Testis (tissue), 2 donors: ENCODE measurements at regions not wholly inside any gene's neighbourhood (a gene's known extent, or its start where the extent isn't known, plus 50 kb on each side); places are given as distances from the start of the nearest gene placed in this dataset.
A peak's percentile ranks its signal among the peaks of the same experiment; 100 is the strongest.

Source experiments
- DNase-seq: peaks from one replicate; pipeline ENCODE4 v3.0.0-alpha.2; 2019
- H3K27ac ChIP-seq, 2 donors: fragments of 200-600 bp; sonication (generic); one replicate each; pipeline ENCODE4 v1.5.1; 2019
- H3K27me3 ChIP-seq: fragments of 200-600 bp; sonication (generic); one replicate; pipeline ENCODE4 v1.5.1; 2019
- H3K36me3 ChIP-seq: fragments of 200-600 bp; sonication (generic); one replicate; pipeline ENCODE4 v1.5.1; 2017; ENCODE audit warnings: low read depth; ENCODE audit errors: missing control alignments
- H3K4me1 ChIP-seq: fragments of 200-600 bp; sonication (generic); one replicate; pipeline ENCODE4 v1.5.1; 2019
- H3K4me3 ChIP-seq, 2 donors: fragments of 200-600 bp; sonication (generic); one replicate each; pipeline ENCODE4 v1.5.1; 2017 to 2019
- H3K9me3 ChIP-seq: fragments of 200-600 bp; sonication (generic); one replicate; pipeline ENCODE4 v1.5.1; 2017
- POLR2A ChIP-seq: fragments of 450-650 bp; IDR thresholded peaks from one replicate; pipeline ENCODE4 v1.6.1; 2017; ENCODE audit warnings: antibody characterized with exemption, mild to moderate bottlenecking, moderate library complexity
- WGBS, 2 donors: methylation state at CpG; one replicate each; pipeline ENCODE4 v1.1.5; 2018; 5-methylcytosine and 5-hydroxymethylcytosine counted together
- intact Hi-C: fragments of 100-400 bp; cut with DNase I; formaldehyde crosslinking; loops from one replicate; pipeline ENCODE4 v1.15.1; 2023; ENCODE audit warnings: low total_unique reads
- TF ChIP-seq, protein P1 (sequence below), 3 experiments: fragments of 450-650 bp in 2 of 3; fragments of 200-600 bp in 1 of 3; sonication (generic) in 1 of 3; IDR thresholded peaks; one replicate each; pipeline ENCODE4 v1.5.1; 2016 to 2019; ENCODE audit warnings: antibody characterized with exemption in 3 of 3, mild to moderate bottlenecking in 2 of 3, moderate library complexity in 1 of 3

DNA sequence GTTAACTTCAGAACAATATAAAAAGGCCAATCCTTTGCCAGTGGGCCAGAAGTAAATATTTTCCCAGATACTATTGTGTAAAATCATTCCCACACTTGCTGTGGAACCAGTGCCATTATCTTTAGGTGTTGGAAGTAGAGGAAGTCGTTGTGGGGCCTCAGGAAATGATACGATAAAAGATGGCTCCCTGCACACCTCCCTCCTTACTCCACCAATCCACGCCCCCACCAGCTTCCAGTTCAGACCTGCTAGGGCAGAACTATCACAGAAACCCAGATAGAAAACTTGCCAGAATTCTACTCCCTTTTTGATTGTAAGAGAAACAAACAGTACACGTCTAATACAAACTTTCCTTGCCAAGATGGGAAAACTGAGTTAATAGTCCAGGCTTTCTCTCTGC, 173.0 kb upstream of the FMN2 start:
- no peak for DNase-seq
- no peaks in the 10 kb centered on the region for H3K36me3 ChIP-seq
- intact Hi-C loops, result no loop called here
- 59 to 61% methylated on average over 4 of the region's 4 CpGs for WGBS, 2 donors
- no peaks in the 10 kb centered on the region for H3K4me1 ChIP-seq
- no peak for TF ChIP-seq POLR2A
- TF ChIP-seq, protein P1, sequence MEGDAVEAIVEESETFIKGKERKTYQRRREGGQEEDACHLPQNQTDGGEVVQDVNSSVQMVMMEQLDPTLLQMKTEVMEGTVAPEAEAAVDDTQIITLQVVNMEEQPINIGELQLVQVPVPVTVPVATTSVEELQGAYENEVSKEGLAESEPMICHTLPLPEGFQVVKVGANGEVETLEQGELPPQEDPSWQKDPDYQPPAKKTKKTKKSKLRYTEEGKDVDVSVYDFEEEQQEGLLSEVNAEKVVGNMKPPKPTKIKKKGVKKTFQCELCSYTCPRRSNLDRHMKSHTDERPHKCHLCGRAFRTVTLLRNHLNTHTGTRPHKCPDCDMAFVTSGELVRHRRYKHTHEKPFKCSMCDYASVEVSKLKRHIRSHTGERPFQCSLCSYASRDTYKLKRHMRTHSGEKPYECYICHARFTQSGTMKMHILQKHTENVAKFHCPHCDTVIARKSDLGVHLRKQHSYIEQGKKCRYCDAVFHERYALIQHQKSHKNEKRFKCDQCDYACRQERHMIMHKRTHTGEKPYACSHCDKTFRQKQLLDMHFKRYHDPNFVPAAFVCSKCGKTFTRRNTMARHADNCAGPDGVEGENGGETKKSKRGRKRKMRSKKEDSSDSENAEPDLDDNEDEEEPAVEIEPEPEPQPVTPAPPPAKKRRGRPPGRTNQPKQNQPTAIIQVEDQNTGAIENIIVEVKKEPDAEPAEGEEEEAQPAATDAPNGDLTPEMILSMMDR (IDR thresholded peaks at IDR 0.05), result no peak
- no peak overlapping the region for H3K4me3 ChIP-seq
- no peak overlapping the region for H3K27ac ChIP-seq
- no peaks in the 10 kb centered on the region for H3K9me3 ChIP-seq
- H3K27me3 ChIP-seq, result no peaks in the 10 kb centered on the region

DNA sequence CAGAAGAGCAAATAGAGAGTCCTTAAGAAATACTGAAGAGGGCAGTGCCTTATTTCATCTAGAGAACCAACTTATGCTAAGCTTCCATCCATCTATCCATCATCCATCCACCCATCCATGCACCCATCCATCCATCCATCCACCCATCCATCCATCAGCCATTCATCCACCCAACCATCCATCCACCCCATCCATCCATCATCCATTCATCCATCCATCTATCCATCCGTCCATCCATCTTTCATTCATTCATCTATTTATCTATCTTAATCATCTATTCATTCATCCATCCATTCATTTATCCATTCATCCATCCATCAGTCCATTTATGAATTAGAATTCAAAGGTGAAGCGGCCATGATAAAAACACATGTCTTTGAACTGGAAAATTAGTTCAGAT, 171.5 kb upstream of the FMN2 start:
- intact Hi-C loops, result no loop called here
- Histone ChIP-seq H3K4me3 (no peak overlapping the region), H3K9me3 (no peaks in the 10 kb centered on the region), H3K36me3 (no peaks in the 10 kb centered on the region), H3K27me3 (no peaks in the 10 kb centered on the region), H3K27ac (no peak overlapping the region), H3K4me1 (no peaks in the 10 kb centered on the region)
- DNase-seq, result no peak
- WGBS, 2 donors, result 90 to 94% methylated on average over 2 of the region's 2 CpGs
- no peak for TF ChIP-seq POLR2A
- TF ChIP-seq, protein P1 (IDR thresholded peaks at IDR 0.05), result no peak

DNA sequence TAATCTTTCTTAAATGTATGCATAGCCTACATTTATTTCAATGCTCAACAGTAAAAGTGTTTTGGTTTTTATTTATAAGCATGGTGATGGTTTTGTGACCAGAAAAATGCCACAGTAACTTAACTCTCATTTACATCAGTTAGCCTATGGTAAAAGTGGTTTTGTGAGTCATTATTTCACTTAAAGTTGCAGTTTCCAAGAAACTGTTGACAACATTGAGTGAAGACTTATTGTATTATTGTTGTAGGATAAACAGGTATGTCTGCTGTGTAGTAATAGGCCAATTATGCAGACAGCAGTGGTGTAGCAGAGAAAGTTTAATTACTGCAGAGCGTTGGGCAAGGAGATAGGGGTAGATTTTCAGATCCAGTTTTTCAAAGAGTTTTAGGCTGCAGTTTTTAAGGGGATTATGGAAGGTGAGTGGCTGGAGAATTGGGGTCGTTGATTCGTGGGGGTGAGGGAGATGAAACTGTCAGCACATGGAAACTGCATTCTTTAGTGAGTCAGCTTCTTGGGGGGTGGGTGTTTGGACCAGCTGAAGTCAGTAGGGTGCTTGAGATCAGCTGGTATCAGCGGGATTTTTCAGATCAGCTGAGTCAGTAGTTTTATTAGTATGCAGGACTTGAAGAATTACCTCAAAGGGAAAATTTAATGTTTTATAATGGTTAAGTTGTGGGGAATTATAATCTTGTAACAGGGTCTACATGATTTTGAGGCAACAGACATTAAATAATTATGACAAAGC, 168.7 kb upstream of the FMN2 start:
- no peak for DNase-seq
- WGBS, 2 donors, result 53 to 59% methylated on average over 4 of the region's 4 CpGs
- H3K36me3 ChIP-seq, result no peaks in the 10 kb centered on the region

DNA sequence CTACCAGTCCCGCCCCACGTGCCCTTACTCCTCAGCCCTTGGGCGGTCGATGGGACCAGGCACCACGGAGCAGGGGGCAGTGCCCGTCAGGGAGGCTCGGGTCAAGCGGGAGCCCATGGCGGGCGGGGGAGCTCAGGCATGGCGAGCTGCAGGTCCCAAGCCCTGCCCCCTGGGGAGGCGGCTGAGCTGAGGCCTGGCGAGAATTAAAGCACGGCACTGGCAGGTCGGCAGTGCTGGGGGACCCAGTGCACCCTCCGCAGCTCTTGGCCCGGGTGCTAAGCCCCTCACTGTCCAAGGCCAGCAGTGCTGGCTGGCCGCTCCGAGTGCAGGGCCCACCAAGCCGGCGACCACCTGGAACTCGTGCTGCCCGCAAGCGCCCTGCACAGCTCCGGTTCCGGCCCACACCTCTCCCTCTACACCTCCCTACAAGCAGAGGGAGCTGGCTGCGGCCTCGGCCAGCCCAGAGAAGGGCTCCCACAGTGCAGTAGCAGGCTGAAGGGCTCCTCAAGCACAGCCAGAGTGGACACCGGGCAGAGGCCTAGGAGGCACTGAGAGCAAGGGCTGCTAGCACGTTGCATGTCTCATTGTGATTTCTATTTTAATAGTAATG, 166.8 kb upstream of the FMN2 start:
- 75% methylated on average over 8 to 30 of the region's 30 CpGs for WGBS, 2 donors
- intact Hi-C loops, result no loop called here

More for the DNA sequence above, 168.7 kb upstream of the FMN2 start:
- intact Hi-C loops, result no loop called here
- TF ChIP-seq POLR2A, result no peak
- TF ChIP-seq, protein P1 (IDR thresholded peaks at IDR 0.05), result no peak
- no peak overlapping the region for H3K27ac ChIP-seq
- H3K4me3 ChIP-seq, result no peak overlapping the region
- no peaks in the 10 kb centered on the region for H3K9me3 ChIP-seq
- H3K4me1 ChIP-seq, result no peaks in the 10 kb centered on the region
- H3K27me3 ChIP-seq, result no peaks in the 10 kb centered on the region

More for the DNA sequence above, 166.8 kb upstream of the FMN2 start:
- no peaks in the 10 kb centered on the region for H3K9me3 ChIP-seq
- no peaks in the 10 kb centered on the region for H3K27me3 ChIP-seq
- DNase-seq, result no peak
- TF ChIP-seq, protein P1 (IDR thresholded peaks at IDR 0.05), result no peak
- no peak for TF ChIP-seq POLR2A
- no peaks in the 10 kb centered on the region for H3K36me3 ChIP-seq
- no peak overlapping the region for H3K27ac ChIP-seq
- H3K4me3 ChIP-seq, result peak overlapping the region in 1 of 2 donors; percentile 48
- no peaks in the 10 kb centered on the region for H3K4me1 ChIP-seq
